ENCODE measurements at regions not wholly inside any gene's neighbourhood (a gene's known extent, or its start where the extent isn't known, plus 50 kb on each side); places are given as distances from the start of the nearest gene placed in this dataset.

DNA sequence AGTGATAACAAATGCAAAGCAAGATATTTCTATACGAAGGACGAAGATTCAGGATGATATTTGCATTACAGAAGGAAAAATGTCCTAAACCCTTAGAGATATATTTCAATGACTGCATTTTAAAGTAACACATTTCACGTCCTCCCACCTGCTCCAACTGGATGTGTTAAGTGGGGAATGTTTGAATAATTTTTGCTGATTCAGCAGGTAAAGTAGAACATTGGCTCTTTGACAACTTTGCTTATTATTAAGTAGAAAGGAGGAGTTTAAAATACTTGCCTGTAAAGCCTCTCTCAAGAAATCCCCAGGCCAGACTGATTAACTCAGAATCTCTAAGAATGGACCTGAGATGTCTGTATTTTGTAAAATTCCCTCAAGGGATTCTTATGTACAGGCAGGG, 1165.2 kb upstream of the PRKX start (continued):
- TF ChIP-seq, protein P1, sequence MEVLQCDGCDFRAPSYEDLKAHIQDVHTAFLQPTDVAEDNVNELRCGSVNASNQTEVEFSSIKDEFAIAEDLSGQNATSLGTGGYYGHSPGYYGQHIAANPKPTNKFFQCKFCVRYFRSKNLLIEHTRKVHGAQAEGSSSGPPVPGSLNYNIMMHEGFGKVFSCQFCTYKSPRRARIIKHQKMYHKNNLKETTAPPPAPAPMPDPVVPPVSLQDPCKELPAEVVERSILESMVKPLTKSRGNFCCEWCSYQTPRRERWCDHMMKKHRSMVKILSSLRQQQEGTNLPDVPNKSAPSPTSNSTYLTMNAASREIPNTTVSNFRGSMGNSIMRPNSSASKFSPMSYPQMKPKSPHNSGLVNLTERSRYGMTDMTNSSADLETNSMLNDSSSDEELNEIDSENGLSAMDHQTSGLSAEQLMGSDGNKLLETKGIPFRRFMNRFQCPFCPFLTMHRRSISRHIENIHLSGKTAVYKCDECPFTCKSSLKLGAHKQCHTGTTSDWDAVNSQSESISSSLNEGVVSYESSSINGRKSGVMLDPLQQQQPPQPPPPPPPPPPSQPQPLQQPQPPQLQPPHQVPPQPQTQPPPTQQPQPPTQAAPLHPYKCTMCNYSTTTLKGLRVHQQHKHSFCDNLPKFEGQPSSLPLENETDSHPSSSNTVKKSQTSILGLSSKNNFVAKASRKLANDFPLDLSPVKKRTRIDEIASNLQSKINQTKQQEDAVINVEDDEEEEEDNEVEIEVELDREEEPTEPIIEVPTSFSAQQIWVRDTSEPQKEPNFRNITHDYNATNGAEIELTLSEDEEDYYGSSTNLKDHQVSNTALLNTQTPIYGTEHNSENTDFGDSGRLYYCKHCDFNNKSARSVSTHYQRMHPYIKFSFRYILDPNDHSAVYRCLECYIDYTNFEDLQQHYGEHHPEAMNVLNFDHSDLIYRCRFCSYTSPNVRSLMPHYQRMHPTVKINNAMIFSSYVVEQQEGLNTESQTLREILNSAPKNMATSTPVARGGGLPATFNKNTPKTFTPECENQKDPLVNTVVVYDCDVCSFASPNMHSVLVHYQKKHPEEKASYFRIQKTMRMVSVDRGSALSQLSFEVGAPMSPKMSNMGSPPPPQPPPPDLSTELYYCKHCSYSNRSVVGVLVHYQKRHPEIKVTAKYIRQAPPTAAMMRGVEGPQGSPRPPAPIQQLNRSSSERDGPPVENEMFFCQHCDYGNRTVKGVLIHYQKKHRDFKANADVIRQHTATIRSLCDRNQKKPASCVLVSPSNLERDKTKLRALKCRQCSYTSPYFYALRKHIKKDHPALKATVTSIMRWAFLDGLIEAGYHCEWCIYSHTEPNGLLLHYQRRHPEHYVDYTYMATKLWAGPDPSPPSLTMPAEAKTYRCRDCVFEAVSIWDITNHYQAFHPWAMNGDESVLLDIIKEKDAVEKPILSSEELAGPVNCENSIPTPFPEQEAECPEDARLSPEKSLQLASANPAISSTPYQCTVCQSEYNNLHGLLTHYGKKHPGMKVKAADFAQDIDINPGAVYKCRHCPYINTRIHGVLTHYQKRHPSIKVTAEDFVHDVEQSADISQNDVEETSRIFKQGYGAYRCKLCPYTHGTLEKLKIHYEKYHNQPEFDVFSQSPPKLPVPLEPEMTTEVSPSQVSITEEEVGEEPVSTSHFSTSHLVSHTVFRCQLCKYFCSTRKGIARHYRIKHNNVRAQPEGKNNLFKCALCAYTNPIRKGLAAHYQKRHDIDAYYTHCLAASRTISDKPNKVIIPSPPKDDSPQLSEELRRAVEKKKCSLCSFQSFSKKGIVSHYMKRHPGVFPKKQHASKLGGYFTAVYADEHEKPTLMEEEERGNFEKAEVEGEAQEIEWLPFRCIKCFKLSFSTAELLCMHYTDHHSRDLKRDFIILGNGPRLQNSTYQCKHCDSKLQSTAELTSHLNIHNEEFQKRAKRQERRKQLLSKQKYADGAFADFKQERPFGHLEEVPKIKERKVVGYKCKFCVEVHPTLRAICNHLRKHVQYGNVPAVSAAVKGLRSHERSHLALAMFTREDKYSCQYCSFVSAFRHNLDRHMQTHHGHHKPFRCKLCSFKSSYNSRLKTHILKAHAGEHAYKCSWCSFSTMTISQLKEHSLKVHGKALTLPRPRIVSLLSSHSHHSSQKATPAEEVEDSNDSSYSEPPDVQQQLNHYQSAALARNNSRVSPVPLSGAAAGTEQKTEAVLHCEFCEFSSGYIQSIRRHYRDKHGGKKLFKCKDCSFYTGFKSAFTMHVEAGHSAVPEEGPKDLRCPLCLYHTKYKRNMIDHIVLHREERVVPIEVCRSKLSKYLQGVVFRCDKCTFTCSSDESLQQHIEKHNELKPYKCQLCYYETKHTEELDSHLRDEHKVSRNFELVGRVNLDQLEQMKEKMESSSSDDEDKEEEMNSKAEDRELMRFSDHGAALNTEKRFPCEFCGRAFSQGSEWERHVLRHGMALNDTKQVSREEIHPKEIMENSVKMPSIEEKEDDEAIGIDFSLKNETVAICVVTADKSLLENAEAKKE (CRISPR knock-in tag; IDR thresholded peaks at IDR 0.05), result no peak
- TF ChIP-seq, protein P2, sequence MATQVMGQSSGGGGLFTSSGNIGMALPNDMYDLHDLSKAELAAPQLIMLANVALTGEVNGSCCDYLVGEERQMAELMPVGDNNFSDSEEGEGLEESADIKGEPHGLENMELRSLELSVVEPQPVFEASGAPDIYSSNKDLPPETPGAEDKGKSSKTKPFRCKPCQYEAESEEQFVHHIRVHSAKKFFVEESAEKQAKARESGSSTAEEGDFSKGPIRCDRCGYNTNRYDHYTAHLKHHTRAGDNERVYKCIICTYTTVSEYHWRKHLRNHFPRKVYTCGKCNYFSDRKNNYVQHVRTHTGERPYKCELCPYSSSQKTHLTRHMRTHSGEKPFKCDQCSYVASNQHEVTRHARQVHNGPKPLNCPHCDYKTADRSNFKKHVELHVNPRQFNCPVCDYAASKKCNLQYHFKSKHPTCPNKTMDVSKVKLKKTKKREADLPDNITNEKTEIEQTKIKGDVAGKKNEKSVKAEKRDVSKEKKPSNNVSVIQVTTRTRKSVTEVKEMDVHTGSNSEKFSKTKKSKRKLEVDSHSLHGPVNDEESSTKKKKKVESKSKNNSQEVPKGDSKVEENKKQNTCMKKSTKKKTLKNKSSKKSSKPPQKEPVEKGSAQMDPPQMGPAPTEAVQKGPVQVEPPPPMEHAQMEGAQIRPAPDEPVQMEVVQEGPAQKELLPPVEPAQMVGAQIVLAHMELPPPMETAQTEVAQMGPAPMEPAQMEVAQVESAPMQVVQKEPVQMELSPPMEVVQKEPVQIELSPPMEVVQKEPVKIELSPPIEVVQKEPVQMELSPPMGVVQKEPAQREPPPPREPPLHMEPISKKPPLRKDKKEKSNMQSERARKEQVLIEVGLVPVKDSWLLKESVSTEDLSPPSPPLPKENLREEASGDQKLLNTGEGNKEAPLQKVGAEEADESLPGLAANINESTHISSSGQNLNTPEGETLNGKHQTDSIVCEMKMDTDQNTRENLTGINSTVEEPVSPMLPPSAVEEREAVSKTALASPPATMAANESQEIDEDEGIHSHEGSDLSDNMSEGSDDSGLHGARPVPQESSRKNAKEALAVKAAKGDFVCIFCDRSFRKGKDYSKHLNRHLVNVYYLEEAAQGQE (IDR thresholded peaks at IDR 0.05; ENCODE audit: unreplicated experiment), result no peak
- TF ChIP-seq POLR2AphosphoS5 (IDR thresholded peaks at IDR 0.05; ENCODE audit: low read depth), result no peak
- TF ChIP-seq ZNF331 (CRISPR knock-in tag; IDR thresholded peaks at IDR 0.05; ENCODE audit: low read depth), result no peak
- TF ChIP-seq STAT1 (IDR thresholded peaks at IDR 0.05; ENCODE audit: unreplicated experiment), result no peak
- TF ChIP-seq CREB1 (CRISPR knock-in tag; IDR thresholded peaks at IDR 0.05; ENCODE audit: low read depth), result no peak
- TF ChIP-seq EZH2phosphoT487 (IDR thresholded peaks at IDR 0.05; ENCODE audit: unreplicated experiment), result no peak
